ENCODE measurements at regions not wholly inside any gene's neighbourhood (a gene's known extent, or its start where the extent isn't known, plus 50 kb on each side); places are given as distances from the start of the nearest gene placed in this dataset.
A peak's percentile ranks its signal among the peaks of the same experiment; 100 is the strongest.

DNA sequence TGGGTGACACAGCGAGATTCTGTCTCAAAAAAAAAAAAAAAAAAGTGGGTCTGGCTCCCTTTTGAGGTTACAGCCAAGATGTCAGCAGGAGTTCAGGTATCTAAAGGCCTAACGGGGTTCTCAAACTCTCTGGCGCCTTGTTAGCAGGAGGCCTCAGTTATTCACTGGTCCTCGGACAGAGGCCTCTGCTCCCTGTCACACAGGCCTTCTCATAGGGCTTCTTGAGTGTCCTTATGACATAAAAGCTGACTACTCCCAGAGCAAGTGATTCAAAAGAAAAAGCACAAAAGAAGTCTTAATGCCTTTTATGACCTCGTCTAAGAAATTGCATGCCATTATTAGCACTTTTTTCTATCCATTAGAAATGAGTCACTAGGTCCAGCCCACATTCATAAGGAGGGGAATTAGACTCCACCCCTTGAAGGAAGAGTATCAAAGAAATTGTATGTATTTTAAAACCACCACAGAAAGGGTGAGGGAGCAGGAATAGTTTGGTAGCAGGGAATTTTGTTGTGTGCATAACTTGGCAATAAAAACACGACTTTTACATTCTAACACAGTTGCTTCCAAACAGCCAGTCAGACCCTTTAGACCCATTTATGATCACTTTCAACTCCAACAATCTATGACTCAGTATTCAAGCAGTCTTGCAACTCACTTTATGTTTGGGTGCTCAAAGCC, 90.3 kb downstream of the MEX3B start:
- H3K9me3 ChIP-seq (ENCODE audit: control insufficient read depth, insufficient read depth, low read length), result no peaks in the 10 kb centered on the region
- no peak overlapping the region for H3K27ac ChIP-seq (ENCODE audit: low read depth, low read length)
- H3K36me3 ChIP-seq (ENCODE audit: control insufficient read depth, insufficient read depth, low read length), result no peaks in the 10 kb centered on the region
- DNase-seq (ENCODE audit: low read depth in 4 of 6, low spot score in 6 of 6), result no peak
- H3K4me1 ChIP-seq (ENCODE audit: control insufficient read depth, insufficient read depth, low read length), result no peaks in the 10 kb centered on the region
- no peaks in the 10 kb centered on the region for H3K27me3 ChIP-seq (ENCODE audit: control insufficient read depth, insufficient read depth, low read length)
- H3K4me3 ChIP-seq (ENCODE audit: low read depth, low read length), result no peak overlapping the region
- 76% methylated on average over 4 of the region's 6 CpGs for WGBS (ENCODE audit: insufficient coverage)

DNA sequence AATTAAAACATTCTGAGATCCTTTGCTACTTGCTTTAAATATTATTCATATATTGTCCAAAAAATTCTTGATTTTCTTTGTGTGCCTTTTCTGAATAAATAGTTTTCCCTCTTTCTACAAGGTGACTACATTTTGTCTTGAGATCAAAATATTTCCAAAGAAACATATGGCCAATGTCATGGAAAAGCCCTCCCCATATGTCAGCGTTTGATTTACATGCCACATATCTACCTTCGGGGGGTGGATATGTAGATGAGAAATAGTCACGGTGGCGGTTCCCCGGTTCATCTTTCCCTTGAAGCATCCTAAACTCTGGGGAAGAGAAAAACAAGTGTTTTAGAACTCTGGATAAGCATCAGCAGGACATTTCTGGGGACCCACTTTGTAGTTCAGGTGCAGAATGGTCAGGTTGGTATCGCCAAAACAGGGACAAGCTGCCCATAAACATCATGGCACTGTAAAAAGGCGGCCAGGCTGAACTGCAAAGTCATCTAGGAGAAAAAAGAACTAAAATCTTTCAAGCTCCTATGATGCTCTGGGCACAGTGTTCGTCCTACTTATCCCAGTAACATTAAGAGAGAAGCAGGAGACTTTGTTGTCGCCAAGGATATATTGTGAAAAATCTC, 91.5 kb downstream of the MEX3B start:
- Histone ChIP-seq H3K4me3 (ENCODE audit: low read depth, low read length) (no peak overlapping the region), H3K27me3 (ENCODE audit: control insufficient read depth, insufficient read depth, low read length) (no peaks in the 10 kb centered on the region), H3K4me1 (ENCODE audit: control insufficient read depth, insufficient read depth, low read length) (no peaks in the 10 kb centered on the region), H3K36me3 (ENCODE audit: control insufficient read depth, insufficient read depth, low read length) (no peaks in the 10 kb centered on the region), H3K9me3 (ENCODE audit: control insufficient read depth, insufficient read depth, low read length) (no peaks in the 10 kb centered on the region), H3K27ac (ENCODE audit: low read depth, low read length) (no peak overlapping the region)
- WGBS (ENCODE audit: insufficient coverage), result 71% methylated on average over 5 of the region's 9 CpGs
- DNase-seq (ENCODE audit: low read depth in 4 of 6, low spot score in 6 of 6), result no peak

DNA sequence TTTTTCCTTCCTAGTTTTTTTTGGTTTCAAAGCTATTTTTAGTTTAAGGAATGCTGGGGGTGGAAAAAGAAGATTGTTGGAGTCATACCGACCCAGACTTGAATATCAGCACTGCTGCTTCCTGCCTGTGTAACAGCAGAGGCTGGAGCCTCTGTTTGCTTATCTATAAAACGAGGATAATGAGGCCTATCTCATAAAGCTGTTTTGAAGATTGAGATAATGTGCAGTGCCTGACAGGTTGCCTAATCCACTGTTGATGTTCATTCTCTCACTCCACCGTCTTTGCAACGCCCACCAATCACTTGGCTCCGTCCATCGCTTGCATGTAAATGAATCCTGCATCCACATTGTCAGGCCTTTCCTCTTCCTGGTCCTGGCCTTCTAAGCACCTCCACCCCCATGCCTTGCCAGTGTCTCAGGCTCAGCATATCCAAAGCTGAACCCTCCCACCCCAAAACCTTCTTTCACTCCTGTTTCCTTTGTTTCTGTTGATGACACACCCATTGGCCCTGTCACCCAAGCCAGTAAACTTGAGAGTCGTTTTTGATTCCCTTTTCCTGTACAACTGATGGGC, 94.9 kb downstream of the MEX3B start:
- DNase-seq (ENCODE audit: low read depth in 4 of 6, low spot score in 6 of 6), result no peak
- H3K36me3 ChIP-seq (ENCODE audit: control insufficient read depth, insufficient read depth, low read length), result no peaks in the 10 kb centered on the region
- no peaks in the 10 kb centered on the region for H3K27me3 ChIP-seq (ENCODE audit: control insufficient read depth, insufficient read depth, low read length)
- H3K4me1 ChIP-seq (ENCODE audit: control insufficient read depth, insufficient read depth, low read length), result no peaks in the 10 kb centered on the region
- no peaks in the 10 kb centered on the region for H3K9me3 ChIP-seq (ENCODE audit: control insufficient read depth, insufficient read depth, low read length)
- 64% methylated on average over 7 of the region's 7 CpGs for WGBS (ENCODE audit: insufficient coverage)
- no peak overlapping the region for H3K27ac ChIP-seq (ENCODE audit: low read depth, low read length)
- H3K4me3 ChIP-seq (ENCODE audit: low read depth, low read length), result no peak overlapping the region

DNA sequence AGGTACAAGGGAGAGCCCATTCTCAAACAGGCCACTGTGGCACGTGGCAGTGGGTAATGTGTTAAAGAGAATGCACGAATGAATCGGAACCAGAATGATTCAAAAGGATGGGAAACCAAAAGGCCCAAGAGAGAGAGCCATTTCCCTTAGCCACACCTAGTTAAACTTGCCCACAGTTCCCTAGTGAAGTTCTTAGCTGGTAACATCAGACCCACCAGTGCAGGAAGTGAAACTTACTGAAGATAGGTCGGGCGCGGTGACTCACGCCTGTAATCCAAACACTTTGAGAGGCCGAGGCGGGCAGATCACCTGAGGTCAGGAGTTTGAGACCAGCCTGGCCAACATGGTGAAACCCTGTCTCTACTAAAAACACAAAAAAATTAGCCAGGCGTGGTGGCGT, 97.1 kb downstream of the MEX3B start:
- WGBS (ENCODE audit: insufficient coverage), result 98% methylated on average over 9 of the region's 11 CpGs
- Histone ChIP-seq H3K36me3 (ENCODE audit: control insufficient read depth, insufficient read depth, low read length) (no peaks in the 10 kb centered on the region), H3K4me3 (ENCODE audit: low read depth, low read length) (no peak overlapping the region), H3K9me3 (ENCODE audit: control insufficient read depth, insufficient read depth, low read length) (no peaks in the 10 kb centered on the region), H3K27ac (ENCODE audit: low read depth, low read length) (no peak overlapping the region), H3K4me1 (ENCODE audit: control insufficient read depth, insufficient read depth, low read length) (no peaks in the 10 kb centered on the region), H3K27me3 (ENCODE audit: control insufficient read depth, insufficient read depth, low read length) (no peaks in the 10 kb centered on the region)
- no peak for DNase-seq (ENCODE audit: low read depth in 4 of 6, low spot score in 6 of 6)

DNA sequence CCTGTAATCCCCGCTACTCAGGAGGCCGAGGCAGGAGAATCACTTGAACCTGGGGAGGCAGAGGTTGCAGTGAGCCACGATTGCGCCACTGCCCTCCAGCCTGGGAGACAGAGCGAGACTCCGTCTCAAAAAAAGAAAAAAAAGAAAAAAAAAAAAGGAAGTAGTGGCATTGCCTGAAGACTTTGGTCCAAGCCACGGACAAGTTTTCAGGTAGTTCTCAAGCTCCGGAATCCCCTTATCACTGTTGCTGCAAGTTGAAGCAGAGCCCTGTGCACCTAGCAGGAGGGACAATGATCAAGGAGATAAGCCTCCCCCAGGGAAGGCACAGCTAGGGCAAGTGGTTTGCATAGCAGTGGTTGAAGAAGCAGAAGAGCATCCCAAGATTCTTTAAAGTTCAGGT, 97.6 kb downstream of the MEX3B start:
- H3K4me1 ChIP-seq (ENCODE audit: control insufficient read depth, insufficient read depth, low read length), result no peaks in the 10 kb centered on the region
- no peak overlapping the region for H3K27ac ChIP-seq (ENCODE audit: low read depth, low read length)
- H3K4me3 ChIP-seq (ENCODE audit: low read depth, low read length), result no peak overlapping the region
- DNase-seq (ENCODE audit: low read depth in 4 of 6, low spot score in 6 of 6), result no peak
- H3K36me3 ChIP-seq (ENCODE audit: control insufficient read depth, insufficient read depth, low read length), result no peaks in the 10 kb centered on the region
- 98% methylated on average over 8 of the region's 8 CpGs for WGBS (ENCODE audit: insufficient coverage)
- no peaks in the 10 kb centered on the region for H3K27me3 ChIP-seq (ENCODE audit: control insufficient read depth, insufficient read depth, low read length)
- H3K9me3 ChIP-seq (ENCODE audit: control insufficient read depth, insufficient read depth, low read length), result no peaks in the 10 kb centered on the region

DNA sequence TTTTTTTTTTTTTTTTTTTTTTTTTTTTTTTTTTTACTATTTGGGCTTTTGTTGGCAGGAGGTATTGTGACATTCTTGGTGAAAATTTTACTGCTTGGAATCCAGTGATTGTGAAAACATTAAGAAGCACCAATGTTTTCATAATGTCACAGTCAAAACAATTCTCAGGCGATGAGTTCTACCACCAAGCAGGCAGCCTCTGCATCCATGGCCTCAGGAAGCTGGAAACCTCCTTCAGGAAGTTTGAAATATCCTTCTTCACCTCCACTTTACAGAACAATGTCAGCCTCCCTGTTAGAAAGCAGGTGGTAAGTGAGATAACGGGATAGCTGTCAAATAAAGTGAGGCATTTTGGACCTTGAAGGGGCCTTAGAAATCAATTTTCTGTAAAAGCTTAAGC, 98.3 kb downstream of the MEX3B start:
- Histone ChIP-seq H3K9me3 (ENCODE audit: control insufficient read depth, insufficient read depth, low read length) (no peaks in the 10 kb centered on the region), H3K27me3 (ENCODE audit: control insufficient read depth, insufficient read depth, low read length) (no peaks in the 10 kb centered on the region), H3K27ac (ENCODE audit: low read depth, low read length) (no peak overlapping the region), H3K4me3 (ENCODE audit: low read depth, low read length) (no peak overlapping the region), H3K4me1 (ENCODE audit: control insufficient read depth, insufficient read depth, low read length) (no peaks in the 10 kb centered on the region), H3K36me3 (ENCODE audit: control insufficient read depth, insufficient read depth, low read length) (no peaks in the 10 kb centered on the region)
- no peak for DNase-seq (ENCODE audit: low read depth in 4 of 6, low spot score in 6 of 6)
- WGBS (ENCODE audit: insufficient coverage), result 89% methylated on average over 1 of the region's 2 CpGs

DNA sequence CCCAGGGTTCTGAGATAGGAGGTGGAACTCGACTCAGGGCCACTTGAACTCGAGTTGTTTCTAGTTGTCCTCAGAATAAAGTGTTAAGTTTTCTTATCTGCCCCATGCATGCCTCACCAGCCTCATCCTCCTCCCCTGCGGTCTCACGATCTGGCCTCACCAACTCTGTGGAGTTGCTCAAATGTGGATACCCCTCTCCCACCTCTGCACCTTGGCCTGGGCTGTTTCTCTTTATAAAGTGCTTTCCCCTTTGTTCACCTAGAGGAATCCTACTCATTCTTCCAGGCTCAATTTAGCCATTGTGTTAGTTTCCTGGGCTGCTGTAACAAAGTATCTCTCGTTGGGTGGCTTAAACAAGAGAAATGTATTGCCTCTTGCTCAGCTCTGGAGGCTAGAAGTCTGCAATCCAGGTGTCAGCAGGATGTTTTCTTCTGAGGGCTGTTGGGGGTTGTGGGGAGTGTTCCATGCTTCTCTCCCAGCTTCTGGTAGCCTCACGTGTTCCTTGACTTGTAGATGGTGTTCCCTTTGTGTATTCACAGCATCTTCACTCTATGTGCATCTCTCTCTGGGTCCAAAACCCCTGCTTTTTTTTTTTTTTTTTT, 100.7 kb downstream of the MEX3B start:
- no peak overlapping the region for H3K27ac ChIP-seq (ENCODE audit: low read depth, low read length)
- no peaks in the 10 kb centered on the region for H3K4me1 ChIP-seq (ENCODE audit: control insufficient read depth, insufficient read depth, low read length)
- no peaks in the 10 kb centered on the region for H3K36me3 ChIP-seq (ENCODE audit: control insufficient read depth, insufficient read depth, low read length)
- H3K9me3 ChIP-seq (ENCODE audit: control insufficient read depth, insufficient read depth, low read length), result no peaks in the 10 kb centered on the region
- no peaks in the 10 kb centered on the region for H3K27me3 ChIP-seq (ENCODE audit: control insufficient read depth, insufficient read depth, low read length)
- DNase-seq (ENCODE audit: low read depth in 4 of 6, low spot score in 6 of 6), result no peak
- no peak overlapping the region for H3K4me3 ChIP-seq (ENCODE audit: low read depth, low read length)
- WGBS (ENCODE audit: insufficient coverage), result 80% methylated on average over 3 of the region's 6 CpGs

DNA sequence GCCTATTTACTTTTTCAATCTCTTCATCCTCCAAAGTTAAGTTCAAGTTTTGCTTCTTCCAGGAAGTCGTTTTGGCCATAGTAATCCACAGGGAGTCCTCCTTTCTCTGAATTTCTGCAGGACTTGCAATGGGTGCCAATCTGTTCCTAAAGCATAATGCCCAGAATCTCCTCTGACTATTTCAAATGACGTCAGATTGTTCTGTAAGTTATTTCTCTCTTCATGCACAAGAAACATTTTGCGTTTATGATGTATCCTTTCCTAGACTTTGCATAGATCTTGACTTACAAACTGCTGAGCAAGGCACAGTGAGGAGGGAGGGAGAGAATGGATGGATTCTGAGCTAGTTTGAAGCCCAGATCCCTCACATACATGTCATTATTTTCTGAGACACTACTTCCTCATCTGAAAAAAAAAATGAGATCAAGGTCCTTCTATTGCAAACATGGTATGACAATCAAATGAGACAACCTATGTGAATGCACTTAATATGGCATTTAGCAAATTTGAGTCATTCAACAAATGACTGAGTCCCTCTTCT, 103.1 kb downstream of the MEX3B start:
- Histone ChIP-seq H3K9me3 (ENCODE audit: control insufficient read depth, insufficient read depth, low read length) (no peaks in the 10 kb centered on the region), H3K4me3 (ENCODE audit: low read depth, low read length) (no peak overlapping the region), H3K27ac (ENCODE audit: low read depth, low read length) (no peak overlapping the region), H3K27me3 (ENCODE audit: control insufficient read depth, insufficient read depth, low read length) (no peaks in the 10 kb centered on the region), H3K36me3 (ENCODE audit: control insufficient read depth, insufficient read depth, low read length) (no peaks in the 10 kb centered on the region), H3K4me1 (ENCODE audit: control insufficient read depth, insufficient read depth, low read length) (no peaks in the 10 kb centered on the region)
- 75% methylated on average over 2 of the region's 3 CpGs for WGBS (ENCODE audit: insufficient coverage)
- DNase-seq (ENCODE audit: low read depth in 4 of 6, low spot score in 6 of 6), result no peak

DNA sequence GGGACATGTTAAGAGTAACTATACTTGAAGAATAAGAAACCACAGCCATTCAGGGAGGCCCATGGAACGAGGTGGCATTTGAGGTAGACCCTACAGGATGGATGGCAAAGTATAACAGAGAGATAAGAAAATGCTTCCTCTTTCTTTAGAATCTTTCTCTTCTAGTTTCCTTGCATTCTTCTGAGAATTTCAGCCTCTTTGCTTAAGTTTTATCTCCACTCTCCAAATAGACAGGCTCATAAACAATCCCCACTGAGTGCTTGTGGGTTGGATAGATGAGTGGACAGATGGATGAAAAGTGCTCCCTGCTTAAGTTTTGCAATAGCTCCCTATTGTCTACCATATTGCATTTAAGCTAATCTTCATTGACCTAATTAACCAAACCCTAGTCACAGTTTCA, 103.7 kb downstream of the MEX3B start:
- peak in 1 of 6 donors; percentile 25 for DNase-seq (ENCODE audit: low read depth in 4 of 6, low spot score in 6 of 6)
- no CpG with 5 or more reads among the region's 1 CpG for WGBS (ENCODE audit: insufficient coverage)
- H3K9me3 ChIP-seq (ENCODE audit: control insufficient read depth, insufficient read depth, low read length), result no peaks in the 10 kb centered on the region

More for the DNA sequence above, 103.7 kb downstream of the MEX3B start:
- Histone ChIP-seq H3K4me3 (ENCODE audit: low read depth, low read length) (no peak overlapping the region), H3K27ac (ENCODE audit: low read depth, low read length) (no peak overlapping the region), H3K27me3 (ENCODE audit: control insufficient read depth, insufficient read depth, low read length) (no peaks in the 10 kb centered on the region), H3K4me1 (ENCODE audit: control insufficient read depth, insufficient read depth, low read length) (no peaks in the 10 kb centered on the region), H3K36me3 (ENCODE audit: control insufficient read depth, insufficient read depth, low read length) (no peaks in the 10 kb centered on the region)
